Fibroblast of peridontal ligament (primary cell): ENCODE measurements at regions not wholly inside any gene's neighbourhood (a gene's known extent, or its start where the extent isn't known, plus 50 kb on each side); places are given as distances from the start of the nearest gene placed in this dataset.
"Not testable (repeated sequence)": the region's sequence is repeated elsewhere in the genome, so short reads cannot be mapped to it uniquely, and the experiment has no call there.

ENCODE experiments used
- DNase-seq: peaks from one replicate; pipeline ENCODE4 v3.0.0-alpha.2; 2010; ENCODE audit errors: extremely low read depth

- no peak for DNase-seq
Observed at GRCh38 chr1:197850918-197851317, 51.5 kb upstream of the C1orf53 start.

DNA sequence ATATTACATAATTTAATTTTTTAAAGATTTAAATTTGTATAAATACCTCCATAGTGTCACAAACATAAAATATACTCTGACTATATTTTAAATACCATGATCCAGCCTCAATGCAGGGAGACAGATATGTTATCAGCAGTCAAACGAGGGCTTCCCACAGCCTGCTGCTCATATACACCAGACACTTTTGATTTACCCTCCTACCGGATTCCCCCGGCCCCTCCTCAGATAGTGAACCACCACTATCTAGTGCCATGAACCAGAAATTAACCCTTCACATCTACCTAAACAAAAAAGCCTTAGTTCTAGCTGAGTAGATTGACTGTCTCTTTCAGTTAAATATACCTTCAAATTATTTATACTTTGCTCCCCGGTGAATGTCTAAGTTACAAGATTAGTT, 52.4 kb upstream of the C1orf53 start:
- no peak for DNase-seq

- no peak for DNase-seq
Observed at GRCh38 chr1:197848350-197848749, 54.1 kb upstream of the C1orf53 start.

DNA sequence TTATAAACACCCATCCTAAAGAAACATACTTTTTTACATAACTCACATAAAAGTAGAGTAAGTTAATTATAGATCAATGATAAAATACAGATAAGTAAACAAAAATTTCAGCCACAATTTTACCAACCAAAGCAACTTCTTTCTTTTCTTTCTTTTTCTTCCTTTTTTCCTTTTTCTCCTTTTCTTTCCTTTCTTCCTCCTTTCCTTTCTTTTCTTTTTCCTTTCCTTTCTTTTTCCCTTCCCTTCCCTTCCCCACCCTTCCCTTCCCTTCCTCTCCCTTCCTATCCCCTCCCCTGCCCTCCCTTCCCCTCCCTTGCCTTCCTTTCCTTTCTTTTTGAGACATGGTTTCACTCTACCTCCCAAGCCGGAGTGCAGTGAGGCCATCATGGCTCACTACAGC, 56.5 kb upstream of the C1orf53 start:
- DNase-seq = no peak

DNA sequence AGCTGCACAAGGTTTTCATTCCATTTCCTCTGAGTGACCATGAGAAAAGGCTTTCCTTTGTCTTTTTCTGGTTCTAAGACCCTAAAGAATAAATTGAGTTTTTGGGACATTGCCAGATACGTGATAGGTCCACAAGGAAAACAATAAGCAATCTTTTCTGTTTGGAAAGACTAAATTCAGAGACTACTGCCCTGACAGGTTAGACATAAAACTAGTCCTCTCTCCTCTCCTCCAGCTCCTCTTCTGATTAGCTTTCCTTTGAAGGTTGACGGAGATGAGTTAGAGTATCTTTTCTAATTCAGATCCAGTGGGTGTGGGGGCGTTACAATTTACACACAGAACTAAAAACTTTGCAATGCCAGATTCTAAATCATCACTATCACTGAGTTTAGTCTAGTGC, 57.8 kb upstream of the C1orf53 start:
- no peak for DNase-seq

DNA sequence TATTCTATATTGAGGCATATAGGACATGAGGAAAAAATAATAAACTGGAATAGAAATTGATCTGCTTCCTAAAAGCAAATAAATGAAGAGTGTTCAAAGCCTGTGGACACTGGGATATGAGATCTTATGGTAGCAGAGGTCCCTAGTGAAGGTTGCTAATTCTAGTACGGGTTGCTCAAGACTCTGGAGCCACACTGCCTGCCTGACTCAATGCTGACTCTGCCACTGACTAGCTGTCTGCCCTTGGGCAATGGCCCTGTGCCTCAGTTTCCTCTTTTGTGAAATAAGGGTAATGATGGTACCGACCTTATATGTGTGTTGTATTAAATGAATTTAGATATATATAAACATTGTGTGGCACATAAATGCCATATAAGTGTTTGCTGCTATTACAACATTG, 59.0 kb upstream of the C1orf53 start:
- no peak for DNase-seq

GRCh38 chr1:197842646-197843045, 59.8 kb upstream of the C1orf53 start:
- DNase-seq = no peak

GRCh38 chr1:197841883-197842553, 60.4 kb upstream of the C1orf53 start:
- peak; percentile 76 for DNase-seq

GRCh38 chr1:197841158-197841557, 61.3 kb upstream of the C1orf53 start:
- no peak for DNase-seq

GRCh38 chr1:197839786-197840185, 62.6 kb upstream of the C1orf53 start:
- DNase-seq = not testable (repeated sequence)

DNA sequence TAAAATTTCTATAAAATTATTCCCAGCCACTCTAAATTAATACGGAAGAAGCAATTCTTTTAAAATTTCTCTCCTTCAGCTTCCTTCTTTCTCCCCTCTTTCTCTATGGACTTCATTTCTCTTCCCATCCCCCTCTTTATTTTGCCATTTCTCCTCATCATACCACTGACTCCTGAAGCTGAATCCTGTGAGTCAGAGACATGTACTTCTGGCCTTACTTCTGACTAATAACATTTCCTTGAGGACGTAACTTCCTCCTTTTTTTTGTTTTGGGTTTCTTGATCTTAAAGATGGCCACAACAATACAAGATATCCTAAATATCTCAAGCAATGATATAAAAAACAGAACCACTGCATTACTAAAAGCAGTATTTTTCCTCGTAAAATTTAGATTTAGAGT, 63.6 kb upstream of the DENND1B start:
- DNase-seq = peak; percentile 78

DNA sequence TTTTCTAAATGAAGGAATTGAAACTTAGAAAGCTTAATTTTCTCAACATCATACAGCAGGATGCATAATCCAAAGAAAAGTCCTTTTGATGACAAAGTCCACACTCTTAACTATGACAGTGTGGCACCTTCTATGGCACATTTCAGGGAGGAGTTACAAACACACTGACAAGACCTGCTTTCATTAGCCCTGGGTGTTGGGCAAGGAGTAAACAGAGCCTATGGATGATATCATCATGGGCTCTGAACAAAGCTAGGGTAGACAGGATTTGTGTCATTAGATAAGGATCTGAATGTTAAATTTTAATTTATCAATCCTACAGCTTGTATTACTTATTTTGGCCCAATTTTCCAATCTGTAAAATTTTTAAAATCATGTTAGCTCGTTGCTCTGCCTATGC, 62.6 kb upstream of the DENND1B start:
- no peak for DNase-seq

DNA sequence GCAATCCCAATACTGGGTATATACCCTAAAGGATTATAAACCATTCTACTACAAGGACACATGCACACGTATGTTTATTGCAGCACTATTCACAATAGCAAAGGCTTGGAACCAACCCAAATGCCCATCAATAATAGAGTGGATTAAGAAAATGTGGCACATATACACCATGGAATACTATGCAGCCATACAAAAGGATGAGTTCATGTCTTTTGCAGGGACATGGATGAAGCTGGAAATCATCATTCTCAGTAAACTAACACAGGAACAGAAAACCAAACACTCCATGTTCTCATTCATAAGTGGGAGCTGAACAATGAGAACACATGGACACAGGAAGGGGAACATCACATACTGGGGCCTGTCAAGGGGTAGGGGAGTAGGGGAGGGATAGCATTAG, 61.1 kb upstream of the DENND1B start:
- DNase-seq = not testable (repeated sequence)

DNA sequence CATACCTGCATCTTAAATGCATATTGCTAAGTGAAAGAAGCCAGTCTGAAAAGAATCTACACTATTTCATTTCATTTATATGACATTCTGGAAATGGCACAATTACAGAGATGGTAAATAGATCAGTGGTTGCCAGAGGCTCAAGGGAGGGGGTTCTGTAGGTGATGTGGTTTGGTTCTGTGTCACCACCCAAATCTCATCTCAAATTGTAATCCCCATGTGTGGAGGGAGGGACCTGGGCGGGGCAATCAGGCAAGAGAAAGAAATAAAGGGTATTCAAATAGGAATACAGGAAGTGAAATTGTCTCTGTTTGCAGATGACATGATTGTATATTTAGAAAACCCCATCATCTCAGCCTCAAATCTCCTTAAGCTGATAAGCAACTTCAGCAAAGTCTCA, 53.7 kb upstream of the DENND1B start:
- not testable (repeated sequence) for DNase-seq

GRCh38 chr1:197825541-197825940, 50.3 kb upstream of the DENND1B start:
- DNase-seq = no peak
